PC-9 (cell line): ENCODE measurements at regions not wholly inside any gene's neighbourhood (a gene's known extent, or its start where the extent isn't known, plus 50 kb on each side); places are given as distances from the start of the nearest gene placed in this dataset.

Source experiments
- CTCF ChIP-seq: fragments of 200-600 bp; sonication (generic); conservative IDR thresholded peaks from 2 replicates; pipeline ENCODE4 v1.6.1; 2017; ENCODE audit warnings: mixed run types, antibody characterized with exemption, mild to moderate bottlenecking, moderate library complexity
- EZH2 ChIP-seq: fragments of 200-600 bp; sonication (generic); IDR thresholded peaks from 2 replicates; pipeline ENCODE4 v1.8.0; 2017; ENCODE audit warnings: antibody characterized with exemption, low read depth

DNA sequence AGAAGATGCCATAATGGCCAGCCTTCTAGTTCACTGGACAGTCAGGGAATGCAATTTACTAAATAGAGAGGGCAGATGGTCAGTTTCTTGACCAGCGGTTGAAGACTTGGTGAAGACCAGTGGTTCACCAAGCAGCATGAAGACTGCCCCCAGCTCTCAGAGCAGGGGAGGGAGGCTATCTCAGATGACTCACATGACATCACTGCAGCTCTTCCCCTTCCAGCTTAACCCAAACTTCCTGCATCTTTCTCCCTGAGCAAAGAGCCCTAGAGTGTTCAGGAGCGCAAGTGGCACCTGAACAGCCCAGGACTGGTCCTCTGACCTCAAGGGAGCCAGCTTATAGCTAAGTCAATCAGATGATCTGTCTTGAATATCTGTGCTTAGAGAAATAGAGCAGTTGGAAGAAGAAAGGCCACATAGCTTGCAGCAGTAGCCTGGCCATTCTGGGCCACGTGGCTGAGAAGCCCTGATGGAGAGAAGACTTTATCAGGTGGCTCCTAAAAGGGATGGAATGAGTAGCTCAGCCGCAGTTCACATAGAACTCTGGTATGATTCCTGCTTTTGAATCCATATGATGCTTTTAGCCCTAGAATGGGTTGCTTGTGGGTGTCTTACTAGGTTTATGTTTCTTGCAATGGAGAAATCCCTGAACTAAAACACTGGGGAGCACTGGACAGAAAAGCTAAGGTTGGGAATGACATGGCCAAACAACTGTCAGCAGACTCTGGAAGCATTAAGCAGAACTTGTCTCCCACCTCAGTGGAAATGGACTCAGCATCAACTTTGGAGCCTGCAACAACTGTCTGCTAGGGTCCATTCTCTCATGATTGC is 392.1 kb upstream of the CCL2 start:
- TF ChIP-seq CTCF: no peak
- no peak for TF ChIP-seq EZH2
